A673 (cell line): ENCODE measurements at regions not wholly inside any gene's neighbourhood (a gene's known extent, or its start where the extent isn't known, plus 50 kb on each side); places are given as distances from the start of the nearest gene placed in this dataset.

ENCODE experiments used
- BruUV-seq: library from RNA; stranded (reverse); fragments of 400-500 nt; replicated peaks from 2 replicates; lab custom pipeline; 2021; lab: Mats Ljungman, UMichigan
- CTCF ChIA-PET: fragments of 300-600 bp; sonication (Branson Sonifier 250); formaldehyde crosslinking; loops from one replicate; lab custom pipeline; 2022; ENCODE audit warnings: antibody characterized with exemption; lab: Charles Lee
- POLR2A ChIA-PET: fragments of 300-600 bp; sonication (Branson Sonifier 250); formaldehyde crosslinking; loops from one replicate; lab custom pipeline; 2022; ENCODE audit warnings: antibody characterized with exemption; ENCODE audit not compliant: low non-redundant PET; lab: Charles Lee
- DNase-seq: peaks from one replicate; pipeline ENCODE4 v3.0.0-alpha.2; 2015; ENCODE audit warnings: low spot score
- H3K27ac ChIP-seq: fragments of 200-600 bp; sonication (generic); 2 replicates; pipeline ENCODE4 v1.5.1; 2016; ENCODE audit warnings: mixed run types, low read depth, mild to moderate bottlenecking, mixed read lengths, antibody characterized with exemption, low read length; ENCODE audit not compliant: poor library complexity, severe bottlenecking
- H3K27me3 ChIP-seq: fragments of 200-600 bp; sonication (generic); replicated peaks from 2 replicates; pipeline ENCODE4 v1.6.1; 2017; ENCODE audit warnings: mixed run types, low read depth, mild to moderate bottlenecking, mixed read lengths, antibody characterized with exemption, low read length; ENCODE audit not compliant: insufficient read depth, poor library complexity
- H3K36me3 ChIP-seq: fragments of 200-600 bp; sonication (generic); 2 replicates; pipeline ENCODE4 v1.6.1; 2016; ENCODE audit warnings: mixed run types, mild to moderate bottlenecking, mixed read lengths, antibody characterized with exemption, low read length; ENCODE audit not compliant: insufficient read depth, poor library complexity, severe bottlenecking
- H3K4me1 ChIP-seq: fragments of 200-600 bp; sonication (generic); 2 replicates; pipeline ENCODE4 v1.6.1; 2017; ENCODE audit warnings: mixed run types, mild to moderate bottlenecking, mixed read lengths, antibody characterized with exemption, low read length; ENCODE audit not compliant: insufficient read depth, poor library complexity, severe bottlenecking
- H3K4me3 ChIP-seq: fragments of 200-600 bp; sonication (generic); 2 replicates; pipeline ENCODE4 v1.5.1; 2016; ENCODE audit warnings: low read depth, mixed run types, mild to moderate bottlenecking, mixed read lengths, low read length; ENCODE audit not compliant: poor library complexity, severe bottlenecking
- H3K9me3 ChIP-seq: fragments of 200-600 bp; sonication (generic); 2 replicates; pipeline ENCODE4 v1.6.1; 2016; ENCODE audit warnings: mixed run types, low read depth, mild to moderate bottlenecking, mixed read lengths, antibody characterized with exemption, low read length; ENCODE audit not compliant: poor library complexity, severe bottlenecking
- CTCF ChIP-seq: fragments of 300-800, 200-600 bp; sonication (generic); conservative IDR thresholded peaks from 2 replicates; pipeline ENCODE4 v1.5.1; 2017; ENCODE audit warnings: low read depth, mild to moderate bottlenecking, antibody characterized with exemption, low read length, moderate library complexity, mixed read lengths
- EZH2 ChIP-seq: fragments of 200-600 bp; sonication (generic); IDR thresholded peaks from 2 replicates; pipeline ENCODE4 v1.6.1; 2017; ENCODE audit warnings: borderline replicate concordance, low read depth, mild to moderate bottlenecking, mixed read lengths, antibody characterized with exemption, low read length; ENCODE audit not compliant: poor library complexity, severe bottlenecking
- intact Hi-C: fragments of 100-400 bp; cut with micrococcal nuclease; formaldehyde crosslinking; loops from one replicate; pipeline ENCODE4 v1.10.0; 2022; ENCODE audit not compliant: unreplicated experiment

DNA sequence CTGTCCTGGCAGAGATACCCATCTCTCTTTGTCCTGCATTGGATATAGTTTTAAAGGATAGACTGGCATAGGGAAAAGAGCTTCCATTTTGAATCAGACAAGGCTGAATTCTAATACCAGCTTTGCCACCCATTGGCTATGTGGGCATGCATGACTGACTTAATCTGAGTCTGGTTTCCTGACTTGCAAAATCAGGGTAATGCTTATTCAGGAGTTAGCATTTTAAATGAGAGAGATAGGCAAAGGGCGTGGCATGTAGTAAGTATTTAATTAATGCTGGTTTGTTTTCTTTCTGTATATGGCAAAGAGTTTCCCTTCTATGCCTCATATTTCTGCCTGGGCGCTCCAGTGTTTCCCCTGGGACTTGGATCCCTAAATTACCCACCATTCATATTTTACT is 492.9 kb downstream of the IGSF11 start:
- ChIA-PET CTCF (no interaction called here), POLR2A (no interaction called here)

GRCh38 chr3:118543832-118544231 is 490.8 kb downstream of the IGSF11 start:
- no peaks in the 10 kb centered on the region for H3K36me3 ChIP-seq
- intact Hi-C loops, result no loop called here
- H3K4me3 ChIP-seq, result no peak overlapping the region
- no peak for DNase-seq
- H3K27ac ChIP-seq, result no peak overlapping the region
- ChIA-PET POLR2A (no interaction called here), CTCF (no interaction called here)
- no TSS peak for BruUV-seq
- H3K27me3 ChIP-seq, result no peaks in the 10 kb centered on the region
- no peaks in the 10 kb centered on the region for H3K9me3 ChIP-seq
- H3K4me1 ChIP-seq, result no peaks in the 10 kb centered on the region
- TF ChIP-seq CTCF, result no peak
- TF ChIP-seq EZH2, result no peak

More for the DNA sequence above, 492.9 kb downstream of the IGSF11 start:
- Histone ChIP-seq H3K9me3 (peaks cover 4% of the 10 kb centered on the region), H3K4me3 (no peak overlapping the region), H3K27me3 (no peaks in the 10 kb centered on the region), H3K27ac (no peak overlapping the region), H3K36me3 (no peaks in the 10 kb centered on the region), H3K4me1 (no peaks in the 10 kb centered on the region)
- DNase-seq, result peak; percentile 4
- TF ChIP-seq EZH2 (no peak), CTCF (no peak)
- no TSS peak for BruUV-seq
- intact Hi-C loops, result no loop called here

DNA sequence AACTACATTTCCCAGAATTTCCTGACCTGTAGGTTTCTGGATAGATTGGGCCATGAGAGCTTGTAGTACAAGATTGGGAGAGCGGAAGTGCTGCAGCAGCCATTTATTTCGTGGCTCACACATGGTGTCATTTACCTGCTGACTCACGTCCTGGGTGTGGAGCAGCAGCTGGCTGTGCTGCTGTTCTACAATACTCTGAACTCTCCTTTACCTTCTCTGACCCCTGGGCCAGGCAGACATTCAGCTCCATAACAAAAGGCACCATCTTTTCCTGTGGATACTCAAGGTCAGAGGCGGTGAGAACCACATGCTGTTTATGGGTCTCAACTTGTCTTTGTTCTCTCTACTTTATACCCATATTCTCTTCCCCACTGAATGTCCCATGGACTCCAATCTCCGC is 490.2 kb downstream of the IGSF11 start:
- no peaks in the 10 kb centered on the region for H3K9me3 ChIP-seq
- TF ChIP-seq EZH2 (no peak), CTCF (no peak)
- no peak overlapping the region for H3K4me3 ChIP-seq
- H3K36me3 ChIP-seq, result no peaks in the 10 kb centered on the region
- no peak overlapping the region for H3K27ac ChIP-seq
- H3K27me3 ChIP-seq, result no peaks in the 10 kb centered on the region
- ChIA-PET CTCF (no interaction called here), POLR2A (no interaction called here)
- no TSS peak for BruUV-seq
- H3K4me1 ChIP-seq, result no peaks in the 10 kb centered on the region
- DNase-seq, result no peak
- intact Hi-C loops, result no loop called here
